HUES6 (cell line): ENCODE measurements at regions not wholly inside any gene's neighbourhood (a gene's known extent, or its start where the extent isn't known, plus 50 kb on each side); places are given as distances from the start of the nearest gene placed in this dataset.
"Not testable (repeated sequence)": the region's sequence is repeated elsewhere in the genome, so short reads cannot be mapped to it uniquely, and the experiment has no call there.

Experiments
- H3K27ac ChIP-seq: 2 replicates; pipeline ENCODE4 v1.7.0; 2013; ENCODE audit warnings: low read depth, mild to moderate bottlenecking, low read length, inconsistent platforms
- H3K27me3 ChIP-seq: 2 replicates; pipeline ENCODE4 v1.6.1; 2013; ENCODE audit warnings: low read length; ENCODE audit not compliant: control insufficient read depth, insufficient read depth
- H3K36me3 ChIP-seq: 2 replicates; pipeline ENCODE4 v1.6.1; 2013; ENCODE audit warnings: low read length; ENCODE audit not compliant: control insufficient read depth, insufficient read depth
- H3K4me1 ChIP-seq: 2 replicates; pipeline ENCODE4 v1.6.1; 2013; ENCODE audit warnings: low read length; ENCODE audit not compliant: control insufficient read depth, insufficient read depth
- H3K4me3 ChIP-seq: 2 replicates; pipeline ENCODE4 v1.5.1; 2013; ENCODE audit warnings: low read depth, low read length
- H3K9ac ChIP-seq: one replicate; pipeline ENCODE4 v1.6.1; 2013; ENCODE audit warnings: mild to moderate bottlenecking, low read length
- H3K9me3 ChIP-seq: 2 replicates; pipeline ENCODE4 v1.6.1; 2013; ENCODE audit warnings: low read depth, low read length; ENCODE audit not compliant: control insufficient read depth, insufficient read depth

- peak overlapping the region; percentile 77 for H3K9ac ChIP-seq
- no peaks in the 10 kb centered on the region for H3K27me3 ChIP-seq
- peak overlapping the region; percentile 29; the same call in 1 of the 2 replicates for H3K4me3 ChIP-seq
- H3K27ac ChIP-seq: peak overlapping the region; percentile 88
- H3K9me3 ChIP-seq: peaks cover 5% of the 10 kb centered on the region; the same call in 1 of the 2 replicates
- H3K36me3 ChIP-seq: no peaks in the 10 kb centered on the region
- peaks cover 48% of the 10 kb centered on the region for H3K4me1 ChIP-seq
These were observed 405.3 kb downstream of the MED13L start for GRCh38 chr12:115872212-115872611.

- H3K27ac ChIP-seq: peak overlapping the region; percentile 88
- H3K27me3 ChIP-seq: no peaks in the 10 kb centered on the region
- H3K9me3 ChIP-seq: no peaks in the 10 kb centered on the region
- H3K36me3 ChIP-seq: no peaks in the 10 kb centered on the region
- H3K4me1 ChIP-seq: peaks cover 49% of the 10 kb centered on the region
- H3K9ac ChIP-seq: peak overlapping the region; percentile 77
- no peak overlapping the region for H3K4me3 ChIP-seq
These were observed 405.8 kb downstream of the MED13L start for GRCh38 chr12:115871714-115872113.

GRCh38 chr12:115870510-115870909 is 407.0 kb downstream of the MED13L start:
- Histone ChIP-seq H3K27me3 (no peaks in the 10 kb centered on the region), H3K36me3 (no peaks in the 10 kb centered on the region), H3K9me3 (no peaks in the 10 kb centered on the region), H3K4me3 (no peak overlapping the region), H3K9ac (no peak overlapping the region), H3K4me1 (peaks cover 49% of the 10 kb centered on the region), H3K27ac (no peak overlapping the region)

- H3K9ac ChIP-seq: no peak overlapping the region
- H3K36me3 ChIP-seq: no peaks in the 10 kb centered on the region
- H3K4me3 ChIP-seq: no peak overlapping the region; the same call in 1 of the 2 replicates
- no peaks in the 10 kb centered on the region for H3K27me3 ChIP-seq
- H3K9me3 ChIP-seq: no peaks in the 10 kb centered on the region
- no peak overlapping the region for H3K27ac ChIP-seq
- peaks cover 49% of the 10 kb centered on the region for H3K4me1 ChIP-seq
These were observed 407.5 kb downstream of the MED13L start for GRCh38 chr12:115870021-115870420.

GRCh38 chr12:115869604-115870003 is 407.9 kb downstream of the MED13L start:
- H3K27ac ChIP-seq: no peak overlapping the region
- no peak overlapping the region for H3K9ac ChIP-seq
- no peaks in the 10 kb centered on the region for H3K9me3 ChIP-seq
- H3K4me3 ChIP-seq: no peak overlapping the region
- no peaks in the 10 kb centered on the region for H3K36me3 ChIP-seq
- no peaks in the 10 kb centered on the region for H3K27me3 ChIP-seq
- peaks cover 49% of the 10 kb centered on the region for H3K4me1 ChIP-seq

GRCh38 chr12:115868624-115869023 is 408.9 kb downstream of the MED13L start:
- Histone ChIP-seq H3K4me3 (no peak overlapping the region), H3K9me3 (no peaks in the 10 kb centered on the region), H3K36me3 (no peaks in the 10 kb centered on the region), H3K27me3 (no peaks in the 10 kb centered on the region), H3K9ac (no peak overlapping the region), H3K27ac (no peak overlapping the region), H3K4me1 (peaks cover 47% of the 10 kb centered on the region)

GRCh38 chr12:115867854-115868253 is 409.6 kb downstream of the MED13L start:
- no peak overlapping the region for H3K27ac ChIP-seq
- no peaks in the 10 kb centered on the region for H3K9me3 ChIP-seq
- no peak overlapping the region for H3K4me3 ChIP-seq
- no peaks in the 10 kb centered on the region for H3K36me3 ChIP-seq
- H3K4me1 ChIP-seq: peaks cover 47% of the 10 kb centered on the region
- H3K27me3 ChIP-seq: no peaks in the 10 kb centered on the region
- H3K9ac ChIP-seq: no peak overlapping the region

GRCh38 chr12:115866909-115867525 is 410.5 kb downstream of the MED13L start:
- H3K4me3 ChIP-seq: no peak overlapping the region
- H3K4me1 ChIP-seq: peaks cover 38% of the 10 kb centered on the region
- no peaks in the 10 kb centered on the region for H3K9me3 ChIP-seq
- H3K36me3 ChIP-seq: no peaks in the 10 kb centered on the region
- no peak overlapping the region for H3K27ac ChIP-seq
- no peaks in the 10 kb centered on the region for H3K27me3 ChIP-seq
- H3K9ac ChIP-seq: no peak overlapping the region

- not testable (repeated sequence) for H3K4me3 ChIP-seq, H3K27me3 ChIP-seq, H3K27ac ChIP-seq, H3K36me3 ChIP-seq, H3K9ac ChIP-seq, H3K9me3 ChIP-seq
- H3K4me1 ChIP-seq: peaks cover 31% of the 10 kb centered on the region
These were observed 411.2 kb downstream of the MED13L start for GRCh38 chr12:115866281-115866680.

GRCh38 chr12:115864396-115864795 is 413.1 kb downstream of the MED13L start:
- H3K27ac ChIP-seq: no peak overlapping the region
- no peaks in the 10 kb centered on the region for H3K9me3 ChIP-seq
- H3K27me3 ChIP-seq: no peaks in the 10 kb centered on the region
- peaks cover 21% of the 10 kb centered on the region for H3K4me1 ChIP-seq
- no peak overlapping the region for H3K4me3 ChIP-seq
- H3K36me3 ChIP-seq: no peaks in the 10 kb centered on the region
- no peak overlapping the region for H3K9ac ChIP-seq

GRCh38 chr12:115860619-115861018 is 416.9 kb downstream of the MED13L start:
- peaks cover 10% of the 10 kb centered on the region for H3K4me1 ChIP-seq
- H3K27me3 ChIP-seq: no peaks in the 10 kb centered on the region
- H3K4me3 ChIP-seq: no peak overlapping the region
- no peak overlapping the region for H3K27ac ChIP-seq
- no peaks in the 10 kb centered on the region for H3K9me3 ChIP-seq
- H3K36me3 ChIP-seq: no peaks in the 10 kb centered on the region
- H3K9ac ChIP-seq: no peak overlapping the region
